CD4-positive, alpha-beta T cell treated with Interleukin-15 for 1 hour (primary cell): ENCODE measurements at regions not wholly inside any gene's neighbourhood (a gene's known extent, or its start where the extent isn't known, plus 50 kb on each side); places are given as distances from the start of the nearest gene placed in this dataset.
A peak's percentile ranks its signal among the peaks of the same experiment; 100 is the strongest.
"Not testable (repeated sequence)": the region's sequence is repeated elsewhere in the genome, so short reads cannot be mapped to it uniquely, and the experiment has no call there.

Source experiments
- DNase-seq: peaks from one replicate; pipeline ENCODE4 v3.0.0-alpha.2; 2020

DNA sequence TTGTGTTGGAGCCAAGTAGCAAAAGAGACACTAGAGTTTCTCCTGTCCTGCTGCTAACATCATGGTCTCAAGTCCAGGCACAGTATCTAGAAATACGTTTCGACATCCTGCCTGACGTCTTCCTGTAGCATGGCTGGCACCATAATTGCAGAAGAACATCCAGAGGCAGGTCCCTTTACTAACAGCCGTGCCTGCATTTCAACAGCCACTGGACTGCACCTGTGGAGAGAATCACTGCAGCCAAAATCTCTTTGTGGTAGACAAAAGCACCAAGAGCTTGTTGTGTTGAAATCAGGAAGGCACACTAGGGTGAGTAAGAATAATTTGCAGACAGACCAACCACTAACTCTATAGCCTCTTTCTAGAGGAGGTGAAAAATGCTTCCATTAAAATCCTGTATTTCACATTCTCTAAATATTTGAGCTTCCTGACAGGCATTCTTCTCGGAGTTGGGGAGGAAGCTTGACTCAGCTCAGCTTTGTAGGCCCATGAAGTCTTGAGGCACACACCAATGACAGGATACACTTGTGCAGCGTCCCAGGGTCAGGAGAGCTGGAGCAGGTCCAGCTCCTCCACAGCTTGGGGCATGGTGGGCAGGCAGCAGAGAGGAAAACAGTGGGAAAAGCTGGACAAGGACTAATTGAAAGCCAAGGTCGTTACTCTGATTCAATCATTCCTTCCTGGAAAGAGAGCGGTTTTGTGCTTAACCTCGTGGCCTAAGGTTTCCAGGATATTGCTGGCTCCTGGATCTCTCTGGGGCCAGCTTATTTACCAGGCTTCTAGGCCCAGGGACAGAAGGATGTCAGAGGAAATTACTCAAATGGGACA is 244.9 kb downstream of the FAM43A start:
- DNase-seq = no peak

DNA sequence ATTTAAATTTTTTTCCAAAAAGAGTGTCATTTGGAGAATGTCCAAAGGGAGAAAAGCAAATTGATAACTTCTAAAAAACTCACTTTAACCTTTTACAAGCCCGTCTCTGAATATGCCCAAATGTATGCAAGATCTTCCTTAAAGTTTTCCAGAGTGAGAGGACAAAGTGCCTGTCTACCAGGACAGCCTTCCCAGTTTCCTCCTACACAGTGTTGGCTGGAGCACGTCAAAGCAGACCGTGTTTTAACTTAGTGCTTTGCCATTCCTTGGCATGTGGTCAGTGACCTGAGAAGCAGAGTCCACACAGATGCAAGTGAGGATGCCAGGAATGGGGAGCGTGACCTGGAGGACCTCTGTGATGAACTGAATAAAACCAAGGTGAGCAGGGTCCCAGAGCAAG is 245.7 kb downstream of the FAM43A start:
- DNase-seq = no peak

DNA sequence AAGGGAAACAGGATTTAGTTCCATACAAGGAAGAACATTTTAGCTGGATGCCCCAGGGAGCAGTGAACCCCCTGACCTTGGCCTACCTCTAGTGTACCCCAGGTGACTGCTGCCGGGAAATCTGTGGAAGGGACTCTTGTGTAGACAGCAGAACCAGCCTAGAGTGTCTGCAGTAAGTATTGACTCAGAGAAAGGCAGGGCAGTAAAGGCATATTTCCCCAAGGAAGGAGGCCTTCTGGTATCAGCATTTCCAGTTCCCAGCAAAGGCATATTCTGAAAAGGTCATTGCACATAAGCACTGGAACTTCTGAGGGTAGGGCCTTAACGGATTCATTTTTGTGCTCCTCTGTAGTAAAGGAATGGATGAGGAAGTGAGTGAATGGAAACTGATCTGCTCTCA is 246.2 kb downstream of the FAM43A start:
- no peak for DNase-seq

DNA sequence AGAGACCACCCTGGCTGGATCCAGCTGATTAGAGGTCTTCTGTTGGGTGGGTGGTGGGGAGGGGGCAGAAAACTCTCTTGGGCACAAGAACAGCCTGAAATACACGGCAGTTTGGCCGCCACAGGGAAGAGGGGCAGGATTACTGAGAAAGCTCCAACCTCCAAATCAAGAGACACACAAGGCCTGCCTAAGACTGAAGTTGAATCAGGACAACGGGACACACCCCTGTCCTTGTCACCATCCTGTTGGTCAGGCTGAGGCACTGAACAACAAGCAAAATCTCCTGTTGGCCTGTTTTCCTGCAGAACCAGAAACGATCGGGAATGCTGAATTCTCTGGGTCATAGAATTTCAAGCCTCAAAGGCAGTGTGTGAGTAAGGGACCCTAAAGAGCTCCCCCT is 247.8 kb downstream of the FAM43A start:
- DNase-seq = no peak

DNA sequence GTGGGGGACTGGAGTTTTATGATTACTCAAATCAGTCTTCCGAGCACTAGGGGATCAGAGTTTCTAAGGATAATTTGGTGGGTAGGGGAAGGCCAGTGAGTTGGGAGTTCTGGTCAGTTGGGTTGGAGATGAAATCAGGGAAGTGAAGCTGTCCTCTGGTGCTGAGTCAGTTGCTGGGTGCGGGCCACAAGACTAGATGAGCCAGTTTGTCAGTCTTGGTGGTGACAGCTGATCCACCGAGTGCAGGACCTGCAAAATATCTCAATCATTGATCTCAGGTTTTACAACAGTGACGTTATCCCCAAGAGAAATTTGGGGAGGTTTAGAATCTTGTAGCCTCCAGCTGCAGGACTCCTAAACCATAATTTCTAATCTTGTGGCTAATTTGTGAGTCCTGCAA is 249.4 kb downstream of the FAM43A start:
- DNase-seq = peak; percentile 34

DNA sequence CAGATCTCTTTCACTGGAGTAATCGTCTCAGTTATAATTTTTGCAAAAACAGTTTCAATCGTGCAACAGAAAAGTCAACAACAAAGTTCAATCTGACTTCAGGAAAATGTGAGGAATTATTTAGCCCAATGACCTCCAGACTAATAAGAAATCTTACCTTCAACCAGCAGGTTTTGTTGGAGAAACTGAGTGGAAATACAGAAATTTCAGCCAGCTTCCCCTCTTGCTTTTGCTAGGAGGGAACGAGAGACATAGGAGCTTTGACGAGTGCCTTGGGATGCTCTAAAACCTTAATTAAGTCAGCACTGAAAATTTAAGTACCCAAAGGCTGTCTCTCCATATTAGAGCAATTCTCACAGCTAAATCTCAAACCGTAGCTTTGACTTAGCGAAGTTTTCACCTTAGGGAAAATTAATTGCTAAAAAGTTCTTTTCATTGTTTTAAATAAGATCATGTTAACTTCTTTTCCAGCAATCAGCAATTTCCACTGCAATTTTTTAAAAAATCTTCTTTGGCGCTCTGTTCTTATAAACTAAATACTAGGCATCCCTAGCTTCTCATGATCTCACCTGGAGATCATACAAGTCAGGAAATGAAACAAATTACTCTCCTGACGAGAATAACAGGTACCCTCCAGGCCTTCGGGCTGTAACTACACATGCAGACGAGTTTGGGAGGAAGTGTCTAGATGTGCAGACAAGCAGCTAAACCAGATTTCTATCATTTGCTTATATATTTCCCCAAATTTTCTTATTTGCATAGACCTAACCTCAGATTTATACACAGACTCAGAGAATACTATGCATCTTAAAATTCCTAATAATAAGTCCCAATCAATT is 250.2 kb downstream of the FAM43A start:
- DNase-seq = no peak

DNA sequence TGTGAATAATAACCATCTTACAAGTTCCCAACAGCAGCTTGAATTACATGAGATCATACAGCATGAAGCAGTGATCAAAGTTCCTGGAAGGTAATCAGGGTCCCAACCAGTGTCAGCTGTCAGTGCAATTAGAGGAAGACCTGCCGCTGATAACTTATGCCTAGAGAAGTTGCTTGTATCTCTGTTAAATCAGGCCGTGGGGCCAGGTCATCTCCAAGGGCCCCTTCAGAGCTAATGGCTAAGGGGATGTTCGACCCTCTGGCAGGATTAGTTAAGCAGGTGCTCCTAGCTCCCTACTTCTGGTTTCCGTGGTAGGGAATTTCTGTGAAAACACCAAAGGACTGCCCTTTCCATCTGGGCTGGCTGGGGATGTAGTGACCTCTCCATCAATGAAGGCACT is 251.0 kb downstream of the FAM43A start:
- no peak for DNase-seq

DNA sequence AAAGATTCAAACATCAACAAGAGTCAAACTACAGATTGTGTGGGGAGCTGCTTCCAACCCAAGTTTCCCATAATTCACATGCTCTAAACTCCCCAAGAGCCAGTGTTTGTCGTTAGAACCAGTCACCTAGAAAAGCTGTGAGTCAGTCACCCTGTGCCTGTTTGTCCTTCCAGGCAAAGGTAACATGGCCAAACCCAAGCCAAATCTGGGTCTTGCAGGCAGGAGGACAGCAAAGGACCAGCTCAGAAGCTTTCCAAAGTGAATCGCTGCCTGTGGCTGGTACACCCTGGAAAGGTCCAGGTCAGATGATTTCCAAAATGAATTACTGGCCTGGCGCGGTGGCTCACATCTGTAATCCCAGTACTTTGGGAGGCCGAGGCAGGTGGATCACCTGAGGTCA is 251.5 kb downstream of the FAM43A start:
- no peak for DNase-seq

DNA sequence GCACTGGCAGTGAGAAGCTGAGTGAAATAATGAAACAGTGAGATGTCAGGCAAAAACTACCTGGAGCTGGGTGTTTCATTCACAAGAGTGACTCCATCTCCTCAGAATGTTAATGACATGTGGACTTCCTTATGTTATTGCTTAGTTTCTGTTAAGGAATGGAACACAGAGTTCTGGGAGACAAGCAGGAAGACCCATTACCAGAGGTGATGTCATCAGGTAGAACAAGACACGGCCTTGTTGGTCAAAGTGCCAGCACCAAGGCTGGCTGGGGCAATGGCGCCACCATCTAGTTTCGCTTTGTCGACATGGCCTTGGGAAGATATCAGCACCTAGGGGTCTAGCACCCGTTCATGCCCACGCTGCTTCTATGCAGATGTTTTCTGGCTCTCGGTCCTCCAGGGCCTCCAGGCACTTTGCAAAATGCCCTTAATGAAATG is 252.2 kb downstream of the FAM43A start:
- no peak for DNase-seq

DNA sequence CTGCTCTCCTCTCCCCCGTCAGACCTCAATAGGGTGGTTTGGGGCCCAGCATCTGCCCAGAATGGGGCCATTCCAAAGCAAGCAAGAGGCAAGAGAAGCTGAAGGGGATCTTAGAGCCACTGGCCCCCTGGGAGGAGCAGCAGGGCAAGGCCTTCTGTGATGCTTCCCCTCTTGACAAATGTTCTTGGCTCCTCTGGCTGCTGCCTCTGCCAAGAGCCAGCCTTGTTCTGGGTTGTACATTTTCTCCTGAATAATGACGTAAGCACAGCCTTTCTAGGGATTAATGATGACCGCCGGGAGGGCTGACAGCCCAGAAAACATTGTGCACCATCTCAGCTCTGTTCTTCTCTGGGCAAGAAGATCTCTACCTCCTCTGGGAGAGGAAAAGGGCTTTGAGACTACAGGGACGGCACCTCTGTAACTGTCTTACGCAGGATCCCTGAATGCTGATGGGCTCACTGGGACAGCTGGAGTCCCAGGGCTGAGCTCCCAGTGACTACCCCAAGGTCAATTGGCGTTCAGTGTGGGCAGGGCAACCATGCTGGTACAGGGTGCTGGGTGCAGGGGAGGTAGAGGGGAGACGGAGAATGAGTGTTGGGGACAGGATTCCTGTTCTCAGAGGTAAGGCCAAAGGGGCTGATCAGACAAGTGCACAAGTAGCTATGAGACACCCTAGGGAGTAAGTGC is 253.3 kb downstream of the FAM43A start:
- no peak for DNase-seq

DNA sequence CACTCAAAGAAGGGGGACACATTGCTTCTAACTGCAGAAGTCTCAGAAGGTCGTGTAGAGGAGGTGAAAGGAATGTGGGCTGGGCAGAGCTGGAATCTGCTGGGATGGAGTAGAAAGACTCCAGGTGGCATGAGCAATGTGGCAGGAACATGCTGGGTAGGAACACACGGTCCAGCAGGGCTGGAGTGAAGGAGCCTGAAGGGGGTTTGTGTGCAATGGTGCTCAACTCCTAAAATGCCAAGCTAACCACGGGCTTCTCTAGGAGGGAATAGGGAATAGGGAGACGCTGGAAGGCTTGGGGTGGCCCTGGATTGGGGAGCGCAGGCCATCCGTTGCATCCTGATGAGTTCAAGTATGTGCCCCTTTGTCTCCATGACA is 253.8 kb downstream of the FAM43A start:
- no peak for DNase-seq

DNA sequence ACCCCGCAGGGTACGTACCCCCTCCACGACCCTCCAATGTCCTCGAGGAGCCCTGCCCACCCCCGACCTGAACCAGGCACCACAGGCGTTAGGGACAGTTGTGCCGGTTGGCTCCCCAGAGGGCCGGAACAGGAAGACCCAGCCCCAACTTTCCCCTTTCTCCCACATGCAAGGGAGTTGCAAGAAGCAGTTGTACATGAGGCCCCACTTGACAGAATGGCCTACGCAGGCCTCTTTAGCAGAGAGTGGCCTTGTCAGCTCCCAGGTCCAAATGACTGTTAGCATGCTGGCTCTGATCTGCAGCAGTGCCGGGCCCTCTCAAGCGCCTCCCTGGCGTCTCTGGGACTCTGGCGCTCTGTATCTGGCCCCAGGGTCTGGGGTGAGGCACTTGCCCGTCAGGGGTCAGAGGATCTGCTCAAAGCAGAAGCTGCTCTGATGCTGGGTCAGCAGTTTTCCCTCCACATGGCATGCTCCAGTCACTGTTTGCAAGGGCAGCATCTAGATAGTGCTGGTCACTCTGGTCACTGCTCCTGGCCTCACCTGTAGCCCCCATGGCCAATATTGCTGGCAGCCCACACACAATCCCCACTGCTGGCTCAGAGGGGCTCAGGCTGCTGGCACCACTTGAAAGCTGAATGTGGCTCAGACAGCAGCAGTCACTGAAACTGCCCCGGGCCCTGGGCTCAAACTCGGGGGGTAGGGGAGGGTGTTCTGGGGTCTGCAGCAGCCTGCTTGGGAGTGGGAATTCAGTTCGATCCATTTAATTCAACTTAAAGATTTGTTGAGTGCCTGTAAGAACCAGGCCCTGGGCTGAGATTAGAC is 254.5 kb downstream of the FAM43A start:
- DNase-seq = no peak

DNA sequence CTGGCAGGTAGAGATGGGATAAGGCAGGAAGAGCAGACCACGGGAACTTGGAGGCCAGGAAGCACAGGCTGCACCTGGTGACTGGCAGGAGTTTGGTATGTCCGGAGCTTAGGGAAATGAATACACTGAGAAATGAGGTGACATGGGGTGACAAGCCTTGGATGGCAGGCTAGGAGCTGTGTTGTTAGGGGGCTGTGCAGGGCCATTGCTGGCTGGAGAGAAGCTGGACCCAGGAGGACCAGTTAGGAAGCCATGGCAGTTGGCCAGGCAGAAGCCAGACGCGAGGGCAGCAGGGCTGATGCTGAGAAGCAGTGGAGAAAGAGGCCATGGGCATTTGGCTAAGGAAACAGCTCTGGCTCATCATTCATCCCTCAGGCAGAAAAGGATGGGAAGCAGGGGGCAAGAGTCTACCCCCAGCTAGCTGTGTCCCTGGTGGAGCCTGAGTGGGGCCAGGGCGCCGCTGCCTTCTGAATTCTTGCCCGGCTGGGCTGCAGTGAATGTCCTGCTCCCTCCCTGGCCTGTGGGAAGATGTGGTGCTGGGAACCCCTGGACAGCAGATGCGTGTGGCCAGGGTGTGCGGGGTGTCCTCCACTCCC is 255.8 kb downstream of the FAM43A start:
- DNase-seq = no peak

DNA sequence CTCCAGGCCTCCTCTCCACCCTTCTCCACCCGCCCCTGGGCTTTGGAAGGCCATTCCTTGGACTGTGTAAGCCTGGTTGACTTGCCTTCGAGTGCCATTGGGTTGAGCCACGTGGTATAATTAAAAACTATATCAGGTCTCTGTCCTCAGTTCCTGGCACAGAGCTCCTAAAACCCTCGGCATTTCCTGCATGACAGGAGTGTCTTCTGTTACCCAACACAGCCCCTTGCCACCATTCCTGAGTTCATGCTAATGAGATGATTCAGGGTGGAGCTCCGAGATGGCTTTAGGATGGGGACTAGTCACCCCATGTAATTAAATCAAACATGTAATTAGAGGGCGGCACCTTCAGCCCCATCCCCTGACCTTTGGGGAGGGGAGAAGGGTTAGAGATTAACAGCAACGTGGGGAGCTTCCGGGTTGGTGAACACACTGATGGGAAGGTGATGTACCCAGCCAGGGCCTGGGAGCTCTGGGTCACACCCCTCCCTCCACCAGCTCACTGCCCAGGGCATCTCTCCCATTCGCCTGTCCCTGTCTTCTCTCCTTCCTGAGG is 256.4 kb downstream of the FAM43A start:
- no peak for DNase-seq

DNA sequence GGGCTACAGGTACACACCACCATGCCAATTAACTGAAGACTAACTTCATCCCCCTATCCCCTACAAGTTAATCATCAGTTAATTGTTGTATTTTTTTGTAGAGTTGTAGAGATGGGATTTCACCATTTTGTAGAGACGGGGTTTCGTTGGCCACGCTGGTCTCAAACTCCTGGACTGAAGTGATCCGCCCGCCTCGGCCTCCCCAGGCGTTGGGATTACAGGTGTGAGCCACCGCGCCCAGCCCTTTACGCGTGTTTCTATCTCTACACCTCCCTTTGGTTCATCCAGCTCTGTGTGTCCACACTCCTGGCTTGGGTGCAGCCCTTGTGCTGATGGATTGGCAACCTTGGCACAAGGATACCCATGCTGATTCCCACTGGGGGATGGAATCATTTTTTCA is 258.8 kb downstream of the FAM43A start:
- DNase-seq = no peak

DNA sequence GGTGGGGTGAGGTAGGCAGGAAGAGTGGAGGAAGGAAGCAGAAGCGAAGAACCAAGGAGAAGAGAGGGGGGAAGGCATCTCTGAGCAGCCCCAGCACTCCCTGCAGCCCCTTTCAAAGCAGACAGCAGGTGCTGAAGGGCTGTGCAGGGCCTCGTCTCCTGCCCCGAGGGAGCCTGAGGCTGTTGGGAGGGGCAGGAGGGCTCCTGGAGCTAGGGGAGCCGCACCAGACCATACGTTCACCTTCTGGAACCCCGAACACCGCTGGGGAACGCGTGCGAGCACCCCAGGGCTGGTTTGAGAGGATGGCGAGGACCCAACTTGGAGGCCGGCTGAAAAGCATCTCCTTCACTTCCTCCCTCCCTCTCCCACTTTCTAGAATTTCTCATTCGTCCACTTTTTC is 259.8 kb downstream of the FAM43A start:
- no peak for DNase-seq

DNA sequence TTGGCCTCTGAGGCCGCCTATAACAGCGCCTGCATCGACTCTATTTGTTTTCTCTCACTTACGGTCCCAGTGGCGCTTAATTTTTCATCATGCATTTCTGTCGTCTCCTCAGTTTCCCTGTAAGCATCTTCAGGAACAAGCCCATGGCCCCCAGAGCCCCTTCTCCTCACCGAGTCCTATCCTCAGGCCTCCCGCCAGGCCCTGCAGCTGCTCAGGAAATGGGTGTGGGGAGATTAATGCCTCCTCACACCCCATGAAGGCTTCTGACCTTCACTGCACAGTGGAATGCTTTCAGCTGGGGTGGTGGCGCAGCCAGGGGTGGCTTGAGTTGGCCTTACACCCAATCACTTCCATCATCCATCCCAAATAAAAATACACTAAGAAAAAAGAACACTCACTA is 260.4 kb downstream of the FAM43A start:
- DNase-seq = no peak

DNA sequence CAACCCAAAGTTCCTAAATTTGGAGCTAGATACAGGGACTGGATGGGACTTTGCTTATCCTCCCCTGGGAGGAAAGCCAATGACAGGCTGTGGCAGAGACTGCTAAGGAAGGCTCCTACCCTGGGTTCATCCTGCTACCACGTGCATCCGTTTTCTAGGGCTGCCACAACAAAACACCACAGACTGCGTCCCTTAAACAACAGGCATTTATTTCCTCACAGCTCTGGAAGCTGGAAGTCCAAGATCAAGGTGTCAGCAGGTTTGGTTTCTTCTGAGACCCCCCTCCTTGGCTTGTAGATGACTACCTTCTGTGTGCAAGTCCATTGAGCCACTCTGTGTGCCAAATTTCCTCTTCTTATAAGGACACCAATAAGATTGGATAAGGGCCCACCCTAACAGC is 263.9 kb downstream of the FAM43A start:
- DNase-seq = no peak

DNA sequence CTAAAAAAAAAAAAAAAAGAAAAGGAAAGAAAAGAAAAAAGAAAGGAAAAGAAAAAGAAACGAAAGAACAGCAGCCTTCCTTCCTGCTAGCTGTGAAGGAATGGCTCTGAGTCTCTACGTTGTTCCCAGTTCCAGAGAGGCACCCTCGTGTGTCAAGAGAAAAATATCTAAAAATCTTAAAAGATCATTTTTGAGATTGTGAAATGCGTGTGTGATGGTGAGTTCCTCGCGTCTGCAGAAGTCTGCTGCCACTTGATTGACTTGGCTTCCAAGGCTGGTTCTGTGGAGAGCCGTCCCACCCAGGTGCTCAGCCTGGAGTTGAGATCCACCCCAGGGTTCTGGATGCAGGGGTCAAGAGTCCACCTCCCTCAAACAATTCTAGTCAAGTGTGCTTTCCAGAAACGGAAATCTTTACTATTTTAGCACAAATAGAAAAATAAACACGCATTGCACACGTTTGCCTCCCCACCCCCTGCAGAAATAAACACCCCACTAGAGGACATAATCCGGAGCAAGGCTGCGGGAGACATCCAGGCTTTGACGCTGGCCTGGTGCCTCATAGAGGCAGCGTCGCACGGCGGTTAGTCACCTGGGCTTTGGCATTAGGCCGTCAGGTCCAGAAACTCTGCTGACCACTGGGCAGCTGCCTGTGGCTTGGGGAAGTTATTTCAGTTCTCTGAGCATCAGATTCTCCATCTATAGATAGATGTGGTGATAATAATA is 265.4 kb downstream of the FAM43A start:
- no peak for DNase-seq

DNA sequence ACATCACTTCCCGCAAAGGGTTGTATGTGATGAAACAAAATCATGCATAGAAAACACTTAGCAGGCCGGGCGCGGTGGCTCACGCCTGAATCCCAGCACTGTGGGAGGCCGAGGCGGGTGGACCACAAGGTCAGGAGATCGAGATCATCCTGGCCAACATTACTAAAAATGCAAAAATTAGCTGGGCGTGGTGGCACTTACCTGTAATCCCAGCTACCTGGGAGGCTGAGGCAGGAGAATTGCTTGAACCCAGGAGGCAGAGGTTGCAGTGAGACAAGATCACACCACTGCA is 265.9 kb downstream of the FAM43A start:
- not testable (repeated sequence) for DNase-seq

DNA sequence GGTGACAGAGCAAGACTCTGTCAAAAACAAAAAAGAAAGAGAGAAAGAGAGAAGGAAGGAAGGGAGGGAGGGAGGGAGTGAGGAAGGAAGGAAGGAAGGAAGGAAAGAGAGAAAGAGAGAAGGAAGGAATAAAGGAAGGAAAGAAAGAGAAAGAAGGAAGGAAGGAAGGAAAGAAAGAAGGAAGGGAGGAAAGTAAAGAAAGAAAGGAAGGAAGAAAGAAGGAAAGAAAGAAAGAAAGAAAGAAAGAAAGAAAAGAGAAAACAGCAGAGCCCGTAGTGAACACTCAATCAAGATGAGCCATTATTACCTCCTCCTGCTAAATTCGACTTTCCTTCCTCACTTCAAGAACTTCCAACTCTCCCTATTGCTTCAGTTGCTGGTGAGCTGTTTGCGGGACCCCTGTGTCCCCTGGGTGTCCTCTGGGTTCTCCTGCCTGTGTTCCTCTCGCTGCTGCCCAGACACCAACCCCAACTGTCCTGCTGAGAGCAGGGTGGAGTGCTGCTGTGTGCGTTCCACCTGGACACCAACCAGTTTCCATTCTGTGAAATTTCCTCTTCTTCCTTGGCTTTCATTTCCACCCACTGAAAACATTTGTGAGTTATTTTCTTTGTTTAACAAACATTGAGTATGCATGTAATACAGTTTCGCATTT is 266.4 kb downstream of the FAM43A start:
- DNase-seq = no peak
